A549 (cell line): ENCODE measurements at regions not wholly inside any gene's neighbourhood (a gene's known extent, or its start where the extent isn't known, plus 50 kb on each side); places are given as distances from the start of the nearest gene placed in this dataset.

Experiments used
- ATAC-seq, 2 experiments: fragments of 200-7000 bp in 1 of 2; fragments of >200 bp in 1 of 2; cut with Nextera tagmentation in 1 of 2; cut with Tn5 transposase in 1 of 2; 3 replicates each; pipeline versions ENCODE4 v1.8.0 to v1.9.1; 2018 to 2020; ENCODE audit warnings: mild to moderate bottlenecking in 1 of 2, moderate library complexity in 1 of 2
- CTCF ChIA-PET: fragments of 300-600 bp; sonication (Branson Sonifier 250); formaldehyde crosslinking; extraction: SDS; loops from one replicate; lab custom pipeline; 2021; ENCODE audit warnings: antibody characterized with exemption, inconsistent platforms; lab: Yijun Ruan, JAX
- POLR2A ChIA-PET: fragments of 350-600 bp; formaldehyde crosslinking; extraction: SDS; loops from one replicate; lab custom pipeline; 2021; ENCODE audit warnings: antibody characterized with exemption, inconsistent platforms; lab: Yijun Ruan, JAX
- DNase-seq, 2 experiments: peaks; one replicate each; pipeline versions ENCODE4 v3.0.0 to v3.0.0-alpha.2; 2011 to 2016; ENCODE audit warnings: low read depth in 1 of 2, low spot score in 1 of 2
- FAIRE-seq: peaks from 2 replicates; lab custom pipeline; 2011; peaks lifted over from hg19 to GRCh38; lab: Jason Lieb, UNC
- H3K27ac ChIP-seq, 2 experiments: fragments of >200 bp; sonication (Bioruptor Twin); formaldehyde crosslinking; 3 replicates each; pipeline ENCODE4 v1.5.1; 2016 to 2017
- H3K4me1 ChIP-seq: fragments of >200 bp; sonication (Bioruptor Twin); formaldehyde crosslinking; 3 replicates; pipeline ENCODE4 v1.6.1; 2016
- H3K4me2 ChIP-seq: fragments of >200 bp; sonication (Bioruptor Twin); formaldehyde crosslinking; 3 replicates; pipeline ENCODE4 v1.6.1; 2016
- H3K4me3 ChIP-seq: fragments of >200 bp; sonication (Bioruptor Twin); formaldehyde crosslinking; 3 replicates; pipeline ENCODE4 v1.5.1; 2016
- H3K9me3 ChIP-seq: fragments of >200 bp; sonication (Bioruptor Twin); formaldehyde crosslinking; 3 replicates; pipeline ENCODE4 v1.6.1; 2016
- CEBPB ChIP-seq, 2 experiments: fragments of >200 bp in 1 of 2; sonication (Bioruptor Twin) in 1 of 2; formaldehyde crosslinking in 1 of 2; IDR thresholded peaks; 2 replicates each; pipeline ENCODE4 v1.6.1; 2012 to 2016
- CHD2 ChIP-seq: fragments of 150-350 bp; IDR thresholded peaks from 2 replicates; pipeline ENCODE4 v1.6.1; 2014; ENCODE audit warnings: low read length; ENCODE audit not compliant: partially characterized antibody
- CHD4 ChIP-seq: fragments of 200-600 bp; sonication (generic); IDR thresholded peaks from 2 replicates; pipeline ENCODE4 v1.6.1; 2016; ENCODE audit warnings: antibody characterized with exemption, mild to moderate bottlenecking, borderline replicate concordance
- EHMT2 ChIP-seq: fragments of 200-600 bp; sonication (generic); IDR thresholded peaks from 2 replicates; pipeline ENCODE4 v1.6.1; 2016; ENCODE audit warnings: antibody characterized with exemption, low read depth, mild to moderate bottlenecking, moderate library complexity
- ELK1 ChIP-seq: fragments of 150-350 bp; IDR thresholded peaks from 2 replicates; pipeline ENCODE4 v1.6.1; 2014; ENCODE audit warnings: low read depth, mild to moderate bottlenecking, low read length
- FOSL2 ChIP-seq, 2 experiments: fragments of 450-650 bp in 1 of 2; fragments of >200 bp in 1 of 2; sonication (Bioruptor Twin) in 1 of 2; formaldehyde crosslinking; IDR thresholded peaks; 2 replicates each; pipeline versions ENCODE4 v1.5.0 to v1.6.1; 2016 to 2020; ENCODE audit warnings: mild to moderate bottlenecking in 1 of 2, moderate library complexity in 1 of 2
- FOXS1 ChIP-seq: fragments of 250-450 bp; sonication (Bioruptor Pico); IDR thresholded peaks from 2 replicates; pipeline ENCODE4 v1.5.0; 2020; ENCODE audit warnings: mild to moderate bottlenecking, moderate library complexity
- GATA3 ChIP-seq: IDR thresholded peaks from 2 replicates; pipeline ENCODE4 v1.6.1; 2012; ENCODE audit warnings: borderline replicate concordance
- HDAC2 ChIP-seq: fragments of 200-600 bp; sonication (generic); IDR thresholded peaks from 2 replicates; pipeline ENCODE4 v1.6.1; 2016
- HES2 ChIP-seq: fragments of >200 bp; sonication (Bioruptor Twin); formaldehyde crosslinking; IDR thresholded peaks from 2 replicates; pipeline ENCODE4 v1.6.1; 2016
- HOXA7 ChIP-seq: fragments of 250-450 bp; sonication (Bioruptor Pico); IDR thresholded peaks from 2 replicates; pipeline ENCODE4 v1.5.0; 2020; ENCODE audit warnings: mild to moderate bottlenecking, moderate library complexity
- HOXB13 ChIP-seq: fragments of 250-450 bp; sonication (Bioruptor Pico); IDR thresholded peaks from 2 replicates; pipeline ENCODE4 v1.5.0; 2020; ENCODE audit warnings: low read depth, mild to moderate bottlenecking, moderate library complexity
- HOXB5 ChIP-seq: fragments of 250-450 bp; sonication (Bioruptor Pico); IDR thresholded peaks from 2 replicates; pipeline ENCODE4 v1.5.0; 2020; ENCODE audit warnings: mild to moderate bottlenecking, moderate library complexity
- JUNB ChIP-seq: fragments of >200 bp; sonication (Bioruptor Twin); formaldehyde crosslinking; IDR thresholded peaks from 2 replicates; pipeline ENCODE4 v1.6.1; 2016
- KDM5A ChIP-seq: fragments of 200-600 bp; sonication (generic); IDR thresholded peaks from 2 replicates; pipeline ENCODE4 v1.6.1; 2016; ENCODE audit warnings: antibody characterized with exemption, mild to moderate bottlenecking
- MAFK ChIP-seq: fragments of 450-650 bp; IDR thresholded peaks from 2 replicates; pipeline ENCODE4 v1.6.1; 2014; ENCODE audit not compliant: partially characterized antibody
- MAZ ChIP-seq: fragments of 150-350 bp; IDR thresholded peaks from 2 replicates; pipeline ENCODE4 v1.6.1; 2014; ENCODE audit warnings: antibody characterized with exemption, low read depth, low read length, borderline replicate concordance
- NPAS2 ChIP-seq: fragments of 250-450 bp; sonication (Bioruptor Pico); IDR thresholded peaks from 2 replicates; pipeline ENCODE4 v1.8.0; 2022; ENCODE audit warnings: mild to moderate bottlenecking, moderate library complexity, borderline replicate concordance
- NR3C1 ChIP-seq: fragments of >200 bp; sonication (Bioruptor Twin); formaldehyde crosslinking; IDR thresholded peaks from 3 replicates; pipeline ENCODE4 v1.6.1; 2017
- POLR2A ChIP-seq: IDR thresholded peaks from 2 replicates; pipeline ENCODE4 v1.6.1; 2012; ENCODE audit warnings: mild to moderate bottlenecking, low read length
- POLR2AphosphoS2 ChIP-seq: conservative IDR thresholded peaks from 2 replicates; pipeline ENCODE4 v1.6.1; 2012; ENCODE audit warnings: low read length, improper control_type of control experiment, inconsistent platforms
- RAD21 ChIP-seq, 2 experiments: fragments of >200 bp in 1 of 2; sonication (Bioruptor Twin) in 1 of 2; formaldehyde crosslinking in 1 of 2; IDR thresholded peaks in 1 of 2; conservative IDR thresholded peaks in 1 of 2; 2 replicates in 1 of 2; 3 replicates in 1 of 2; pipeline ENCODE4 v1.6.1; 2012 to 2018; ENCODE audit warnings: inconsistent platforms in 1 of 2
- RFX5 ChIP-seq: fragments of 450-650 bp; IDR thresholded peaks from 2 replicates; pipeline ENCODE4 v1.7.1; 2014; ENCODE audit warnings: antibody characterized with exemption, mild to moderate bottlenecking, moderate library complexity
- SREBF2 ChIP-seq: fragments of 450-650 bp; IDR thresholded peaks from 2 replicates; pipeline ENCODE4 v1.6.1; 2014; ENCODE audit warnings: mild to moderate bottlenecking, moderate library complexity
- TP53 ChIP-seq: fragments of 250-450 bp; sonication (Bioruptor Pico); IDR thresholded peaks from 2 replicates; pipeline ENCODE4 v1.5.0; 2021; ENCODE audit warnings: mild to moderate bottlenecking, moderate library complexity
- USF2 ChIP-seq: fragments of 450-650 bp; IDR thresholded peaks from 2 replicates; pipeline ENCODE4 v1.6.1; 2014; ENCODE audit warnings: antibody characterized with exemption
- ZC3H11A ChIP-seq: fragments of 450-650 bp; IDR thresholded peaks from 2 replicates; pipeline ENCODE4 v1.6.1; 2014; ENCODE audit warnings: antibody characterized with exemption, mild to moderate bottlenecking
- ZSCAN20 ChIP-seq: fragments of 250-450 bp; sonication (Bioruptor Pico); IDR thresholded peaks from 2 replicates; pipeline ENCODE4 v1.8.0; 2022; ENCODE audit warnings: mild to moderate bottlenecking, moderate library complexity
- WGBS: methylation state at CpG from one replicate; pipeline ENCODE4 v1.1.6; 2017; ENCODE audit errors: missing lambda C conversion rate; 5-methylcytosine and 5-hydroxymethylcytosine counted together
- TF ChIP-seq, protein P1 (sequence below): fragments of >200 bp; sonication (Bioruptor Twin); formaldehyde crosslinking; IDR thresholded peaks from 3 replicates; pipeline ENCODE4 v1.6.1; 2016
- TF ChIP-seq, protein P2 (sequence below): fragments of 200-600 bp; sonication (generic); IDR thresholded peaks from 2 replicates; pipeline ENCODE4 v1.6.1; 2016; ENCODE audit warnings: antibody characterized with exemption, mild to moderate bottlenecking, moderate library complexity

- 20% methylated on average over 9 of the region's 9 CpGs for WGBS
- no peak for TF ChIP-seq CHD2
- no peak for TF ChIP-seq FOXS1
- TF ChIP-seq HOXB13 (CRISPR knock-in tag), result no peak
- no peak for TF ChIP-seq RAD21 (conservative IDR thresholded peaks at IDR 0.05 in 1 of 2, IDR thresholded peaks at IDR 0.05 in 1 of 2)
- TF ChIP-seq USF2, result no peak
- no peak for TF ChIP-seq ZSCAN20 (CRISPR knock-in tag)
- no peak for TF ChIP-seq HES2
- no peak for TF ChIP-seq TP53
- TF ChIP-seq ZC3H11A, result no peak
- no peak for TF ChIP-seq JUNB
- no peak for TF ChIP-seq MAFK
- no peak for TF ChIP-seq EHMT2
- no peak for TF ChIP-seq NPAS2
- TF ChIP-seq, protein P1, sequence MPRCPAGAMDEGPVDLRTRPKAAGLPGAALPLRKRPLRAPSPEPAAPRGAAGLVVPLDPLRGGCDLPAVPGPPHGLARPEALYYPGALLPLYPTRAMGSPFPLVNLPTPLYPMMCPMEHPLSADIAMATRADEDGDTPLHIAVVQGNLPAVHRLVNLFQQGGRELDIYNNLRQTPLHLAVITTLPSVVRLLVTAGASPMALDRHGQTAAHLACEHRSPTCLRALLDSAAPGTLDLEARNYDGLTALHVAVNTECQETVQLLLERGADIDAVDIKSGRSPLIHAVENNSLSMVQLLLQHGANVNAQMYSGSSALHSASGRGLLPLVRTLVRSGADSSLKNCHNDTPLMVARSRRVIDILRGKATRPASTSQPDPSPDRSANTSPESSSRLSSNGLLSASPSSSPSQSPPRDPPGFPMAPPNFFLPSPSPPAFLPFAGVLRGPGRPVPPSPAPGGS, result no peak
- TF ChIP-seq GATA3, result no peak
- ChIA-PET POLR2A (no interaction called here), CTCF (interaction anchor here (1.3 kb wide), 1 partner anchor 13 kb away, joined by 4 read pairs; no protein-coding TSS in a partner anchor)
- Histone ChIP-seq H3K27ac (no peak overlapping the region), H3K9me3 (no peaks in the 10 kb centered on the region), H3K4me1 (no peaks in the 10 kb centered on the region), H3K4me2 (no peak overlapping the region), H3K4me3 (no peak overlapping the region)
- DNase-seq, result no peak
- no peak for FAIRE-seq
- ATAC-seq, result no peak
Observed at GRCh38 chr3:159528251-159528895, 460.3 kb upstream of the IL12A start.

- FAIRE-seq, result no peak
- POLR2A ChIA-PET, result no interaction called here
- no peak for DNase-seq
Observed at GRCh38 chr3:159532577-159532976, 456.1 kb upstream of the IL12A start.

More at GRCh38 chr3:159532577-159532976, 456.1 kb upstream of the IL12A start:
- CTCF ChIA-PET, result interaction anchor here (1.1 kb wide), 1 partner anchor 22 kb away, joined by 3 read pairs; no protein-coding TSS in a partner anchor
- no peak for ATAC-seq
- Histone ChIP-seq H3K27ac (no peak overlapping the region), H3K9me3 (no peaks in the 10 kb centered on the region), H3K4me2 (no peak overlapping the region), H3K4me1 (no peaks in the 10 kb centered on the region), H3K4me3 (no peak overlapping the region)
- TF ChIP-seq, protein P2, sequence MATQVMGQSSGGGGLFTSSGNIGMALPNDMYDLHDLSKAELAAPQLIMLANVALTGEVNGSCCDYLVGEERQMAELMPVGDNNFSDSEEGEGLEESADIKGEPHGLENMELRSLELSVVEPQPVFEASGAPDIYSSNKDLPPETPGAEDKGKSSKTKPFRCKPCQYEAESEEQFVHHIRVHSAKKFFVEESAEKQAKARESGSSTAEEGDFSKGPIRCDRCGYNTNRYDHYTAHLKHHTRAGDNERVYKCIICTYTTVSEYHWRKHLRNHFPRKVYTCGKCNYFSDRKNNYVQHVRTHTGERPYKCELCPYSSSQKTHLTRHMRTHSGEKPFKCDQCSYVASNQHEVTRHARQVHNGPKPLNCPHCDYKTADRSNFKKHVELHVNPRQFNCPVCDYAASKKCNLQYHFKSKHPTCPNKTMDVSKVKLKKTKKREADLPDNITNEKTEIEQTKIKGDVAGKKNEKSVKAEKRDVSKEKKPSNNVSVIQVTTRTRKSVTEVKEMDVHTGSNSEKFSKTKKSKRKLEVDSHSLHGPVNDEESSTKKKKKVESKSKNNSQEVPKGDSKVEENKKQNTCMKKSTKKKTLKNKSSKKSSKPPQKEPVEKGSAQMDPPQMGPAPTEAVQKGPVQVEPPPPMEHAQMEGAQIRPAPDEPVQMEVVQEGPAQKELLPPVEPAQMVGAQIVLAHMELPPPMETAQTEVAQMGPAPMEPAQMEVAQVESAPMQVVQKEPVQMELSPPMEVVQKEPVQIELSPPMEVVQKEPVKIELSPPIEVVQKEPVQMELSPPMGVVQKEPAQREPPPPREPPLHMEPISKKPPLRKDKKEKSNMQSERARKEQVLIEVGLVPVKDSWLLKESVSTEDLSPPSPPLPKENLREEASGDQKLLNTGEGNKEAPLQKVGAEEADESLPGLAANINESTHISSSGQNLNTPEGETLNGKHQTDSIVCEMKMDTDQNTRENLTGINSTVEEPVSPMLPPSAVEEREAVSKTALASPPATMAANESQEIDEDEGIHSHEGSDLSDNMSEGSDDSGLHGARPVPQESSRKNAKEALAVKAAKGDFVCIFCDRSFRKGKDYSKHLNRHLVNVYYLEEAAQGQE, result no peak
- TF ChIP-seq CEBPB (IDR thresholded peaks at IDR 0.05) (no peak), MAZ (no peak), HDAC2 (no peak), HOXB5 (CRISPR knock-in tag) (no peak), TP53 (no peak), KDM5A (no peak), SREBF2 (no peak), RAD21 (conservative IDR thresholded peaks at IDR 0.05 in 1 of 2, IDR thresholded peaks at IDR 0.05 in 1 of 2) (no peak), RFX5 (no peak), CHD2 (no peak), ELK1 (no peak), HES2 (no peak), CHD4 (no peak), POLR2A (no peak), FOSL2 (IDR thresholded peaks at IDR 0.05) (no peak), FOSL2 (CRISPR knock-in tag; IDR thresholded peaks at IDR 0.05) (no peak), NR3C1 (no peak), HOXA7 (CRISPR knock-in tag) (no peak), POLR2AphosphoS2 (no peak)
- TF ChIP-seq, protein P1, result no peak
